NCI-H1694 treated with DMSO at 0.1 percent for 48 hours (cell line): ENCODE measurements at regions not wholly inside any gene's neighbourhood (a gene's known extent, or its start where the extent isn't known, plus 50 kb on each side); places are given as distances from the start of the nearest gene placed in this dataset.
"Not testable (repeated sequence)": the region's sequence is repeated elsewhere in the genome, so short reads cannot be mapped to it uniquely, and the experiment has no call there.

ENCODE experiments used
- DNase-seq: peaks from one replicate; lab custom pipeline; 2025; lab: John Stamatoyannopoulos, UW

DNA sequence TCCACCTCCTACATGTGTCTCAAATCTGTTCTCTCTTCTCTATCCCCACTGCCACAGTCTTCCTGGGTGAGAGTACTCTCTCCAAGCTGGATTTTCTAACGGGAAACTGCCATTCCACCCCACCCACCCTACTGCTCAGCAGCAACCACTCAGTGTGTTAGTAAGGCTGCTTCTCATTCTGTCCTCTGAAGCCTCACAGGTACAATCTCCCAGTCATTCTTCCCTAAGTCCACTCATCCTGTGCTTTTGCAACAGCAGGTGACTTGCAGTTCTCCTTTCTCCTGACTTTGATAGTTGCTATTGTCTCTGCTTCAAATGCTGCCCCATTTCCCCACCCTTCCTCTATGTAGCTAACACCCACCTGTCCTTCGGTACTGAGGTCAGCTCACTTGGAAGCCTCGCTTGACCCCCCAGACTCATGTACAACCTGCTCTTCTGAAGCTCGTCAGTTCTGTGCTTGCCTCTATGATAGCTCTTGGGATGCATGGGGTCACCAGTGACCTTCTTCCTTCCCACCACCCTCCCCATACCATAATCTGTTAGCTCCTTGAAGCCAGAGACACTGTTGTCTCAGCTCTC lies 188.9 kb downstream of the RRAGC start:
- no peak for DNase-seq

DNA sequence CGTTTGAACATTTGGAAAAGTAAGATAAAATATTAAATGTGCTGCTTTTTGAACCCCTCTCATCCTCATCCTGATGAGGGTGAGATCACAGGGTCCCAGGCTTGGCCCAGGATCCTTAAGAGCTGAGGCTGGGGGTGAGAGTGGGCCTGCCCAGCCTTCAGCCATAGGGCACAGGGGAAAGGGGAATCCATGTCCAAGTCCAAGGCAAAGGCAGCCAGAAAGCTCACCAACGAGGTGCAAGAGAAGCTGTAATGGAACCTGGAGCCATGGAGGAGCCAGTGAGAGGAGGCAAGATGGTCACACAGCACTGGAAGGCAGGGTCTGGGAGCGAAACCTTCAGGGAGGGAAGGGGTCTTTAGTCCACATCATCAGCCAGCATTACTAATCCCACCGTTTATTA lies 191.9 kb downstream of the RRAGC start:
- no peak for DNase-seq

DNA sequence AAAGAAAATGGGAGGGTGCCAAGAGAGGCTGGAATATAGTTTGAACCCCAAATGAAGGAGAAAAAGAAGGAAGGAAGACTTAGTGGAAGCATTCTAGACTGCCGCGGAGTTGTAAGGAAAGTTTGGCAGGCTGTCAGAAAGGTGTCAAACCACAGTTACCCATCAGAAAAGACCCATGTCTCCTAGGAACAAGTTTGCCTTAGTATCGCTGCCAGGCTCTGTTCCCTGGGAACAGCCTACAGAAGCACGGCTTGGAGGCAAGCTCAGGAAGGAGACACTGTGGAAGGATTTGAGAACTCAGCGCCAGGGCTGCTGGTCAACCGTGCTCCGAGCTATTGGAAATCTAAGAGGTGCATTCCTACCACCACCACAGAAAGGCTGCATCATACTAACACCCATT lies 197.4 kb downstream of the RRAGC start:
- no peak for DNase-seq

DNA sequence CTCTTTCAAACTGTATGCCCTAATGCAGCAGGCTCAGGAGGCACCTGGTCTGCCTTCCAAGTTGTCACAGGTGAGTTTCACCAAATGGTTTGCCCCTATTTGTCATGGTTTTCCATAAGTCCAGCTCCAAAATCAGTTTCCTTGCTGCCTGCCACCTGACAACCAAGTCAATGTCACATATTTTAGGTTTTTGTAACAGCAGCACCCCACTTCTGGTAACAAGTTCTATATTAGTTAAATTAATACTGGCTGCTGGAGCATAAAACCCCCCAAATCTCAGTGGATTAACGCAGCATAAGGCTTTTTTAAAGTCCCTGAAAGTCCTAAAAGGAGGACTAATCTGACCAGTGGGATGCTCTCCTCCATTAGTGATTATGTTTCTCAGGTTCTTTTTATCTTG lies 200.7 kb downstream of the RRAGC start:
- DNase-seq, result no peak

DNA sequence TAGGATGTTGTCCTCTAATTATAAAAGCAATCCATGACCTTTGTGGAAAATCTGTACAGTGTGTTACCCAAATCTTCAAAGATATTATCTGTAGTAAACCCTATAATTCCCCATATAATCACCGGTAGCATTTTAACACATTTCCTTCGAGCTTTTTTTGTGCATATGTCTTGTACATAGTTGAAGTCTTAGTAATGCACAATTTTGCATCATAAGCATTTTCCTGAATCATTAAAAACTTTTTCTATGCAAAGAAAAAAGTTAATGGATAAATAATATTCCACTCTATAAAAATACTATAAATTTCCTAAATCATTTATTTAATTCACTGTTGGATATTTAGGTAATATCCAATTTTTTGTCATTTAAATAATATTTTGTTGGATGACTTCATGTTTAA lies 201.7 kb downstream of the RRAGC start:
- DNase-seq, result no peak

DNA sequence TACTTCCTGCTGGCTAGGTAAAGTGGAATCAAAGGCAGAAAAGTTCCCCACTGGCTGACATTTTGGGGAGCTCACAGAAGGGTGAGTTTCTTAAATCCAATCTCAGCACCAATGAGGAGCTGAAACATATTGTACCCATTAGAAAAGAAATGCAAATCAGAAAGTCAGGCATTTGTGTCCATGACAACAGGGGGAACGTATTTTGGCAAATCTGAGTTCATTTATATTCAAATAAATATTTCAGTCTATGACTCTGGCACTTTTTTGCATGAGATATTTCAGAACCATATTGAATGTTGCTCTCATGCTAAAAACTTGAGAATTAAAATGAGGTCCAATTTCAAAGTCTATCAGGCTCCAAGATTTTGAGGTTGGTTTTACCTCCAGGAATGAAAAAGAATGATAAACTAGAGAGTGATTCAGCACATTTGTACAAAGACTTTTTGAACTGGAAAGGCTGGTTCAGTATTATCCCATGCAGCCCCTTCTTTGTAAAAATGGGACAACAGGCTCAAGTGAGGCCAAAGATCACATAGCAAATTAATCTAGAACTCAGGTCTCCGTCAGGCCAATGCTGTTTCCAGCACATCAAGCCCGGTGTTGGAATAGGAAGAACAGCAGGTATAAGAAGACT lies 202.2 kb downstream of the RRAGC start:
- DNase-seq, result no peak

DNA sequence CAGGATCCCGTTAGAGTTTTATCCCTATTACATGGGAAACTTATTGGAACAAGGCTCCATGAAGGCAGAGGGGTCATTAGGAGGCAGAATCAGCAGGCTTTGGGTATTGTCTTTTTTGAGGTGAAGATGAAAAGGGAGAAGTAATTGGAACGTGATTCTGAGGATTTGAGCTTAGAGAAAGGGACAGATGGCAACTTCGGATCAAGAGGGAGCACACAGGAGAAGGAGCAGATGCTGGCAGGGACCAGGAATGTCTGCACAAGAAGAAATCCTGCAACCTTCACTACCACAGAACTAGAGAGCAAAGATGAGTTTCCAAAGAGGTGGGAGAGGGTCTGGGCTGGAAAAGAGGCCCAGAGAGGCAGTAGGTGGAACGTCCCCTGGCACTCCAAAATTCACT lies 202.8 kb downstream of the RRAGC start:
- DNase-seq, result no peak

DNA sequence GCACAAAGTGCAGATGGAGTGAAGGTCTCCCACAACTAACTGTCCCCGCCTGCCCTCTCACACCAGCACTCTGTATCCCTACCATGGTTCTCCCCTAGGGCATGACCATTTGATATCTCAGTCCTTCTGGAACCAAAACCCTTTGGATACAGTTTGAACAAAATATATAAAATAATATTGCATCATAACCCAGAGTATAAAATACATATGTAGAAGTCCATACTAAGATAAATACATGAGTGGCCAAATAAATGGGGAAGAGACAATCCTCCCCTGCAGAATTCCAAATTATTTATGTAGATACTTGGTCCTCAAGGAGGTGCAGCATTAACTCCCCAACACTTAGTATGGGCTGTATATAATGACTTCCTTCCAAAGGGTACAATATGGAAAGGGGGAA lies 207.4 kb downstream of the RRAGC start:
- no peak for DNase-seq

DNA sequence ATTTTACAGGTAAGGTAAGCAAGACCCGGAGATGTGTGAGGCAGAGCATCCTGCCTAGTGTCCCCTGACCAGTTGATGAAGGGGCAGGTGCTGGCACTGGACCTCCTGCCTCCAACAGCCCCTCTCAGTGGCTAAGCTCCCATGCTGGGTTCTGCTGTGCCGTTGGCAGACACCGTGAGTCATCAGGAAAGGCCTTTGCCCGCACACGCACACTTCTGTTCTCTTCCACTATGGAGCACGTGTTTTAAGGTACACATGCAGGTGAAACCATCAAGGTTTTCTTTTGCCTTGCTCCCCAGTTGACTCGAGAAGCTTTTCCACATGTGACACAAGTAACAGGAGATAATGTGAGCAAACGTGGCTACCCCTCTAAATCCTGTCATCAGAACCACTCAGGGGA lies 207.9 kb downstream of the RRAGC start:
- DNase-seq, result no peak

DNA sequence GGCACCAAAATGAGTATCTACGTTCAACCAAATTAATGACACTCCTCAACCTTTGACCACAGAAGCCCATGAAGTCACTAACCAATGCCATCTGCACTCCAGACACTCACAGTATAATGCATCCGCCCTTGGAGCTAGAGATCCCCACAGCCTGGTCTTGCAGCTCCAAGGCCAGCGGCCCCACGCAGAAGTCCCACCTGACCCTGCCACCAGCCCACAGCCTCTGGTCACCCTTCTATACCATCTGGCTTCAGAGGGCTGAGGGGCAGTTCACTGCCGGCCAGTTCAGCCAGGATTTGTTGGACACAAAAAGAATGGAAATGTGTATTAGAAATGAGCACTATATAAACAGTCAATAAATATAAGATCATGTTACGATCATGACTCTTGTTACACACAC lies 211.2 kb downstream of the RRAGC start:
- DNase-seq, result no peak

DNA sequence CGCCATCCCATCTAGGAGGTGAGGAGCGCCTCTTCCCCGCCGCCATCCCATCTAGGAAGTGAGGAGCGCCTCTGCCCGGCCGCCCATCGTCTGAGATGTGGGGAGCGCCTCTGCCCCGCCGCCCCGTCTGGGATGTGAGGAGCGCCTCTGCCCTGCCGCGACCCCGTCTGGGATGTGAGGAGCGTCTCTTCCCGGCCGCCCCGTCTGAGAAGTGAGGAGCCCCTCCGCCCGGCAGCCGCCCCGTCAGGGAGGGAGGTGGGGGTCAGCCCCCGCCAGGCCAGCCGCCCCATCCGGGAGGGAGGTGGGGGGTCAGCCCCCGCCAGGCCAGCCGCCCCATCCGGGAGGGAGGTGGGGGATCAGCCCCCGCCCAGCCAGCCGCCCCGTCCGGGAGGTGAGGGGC lies 212.2 kb downstream of the RRAGC start:
- not testable (repeated sequence) for DNase-seq

DNA sequence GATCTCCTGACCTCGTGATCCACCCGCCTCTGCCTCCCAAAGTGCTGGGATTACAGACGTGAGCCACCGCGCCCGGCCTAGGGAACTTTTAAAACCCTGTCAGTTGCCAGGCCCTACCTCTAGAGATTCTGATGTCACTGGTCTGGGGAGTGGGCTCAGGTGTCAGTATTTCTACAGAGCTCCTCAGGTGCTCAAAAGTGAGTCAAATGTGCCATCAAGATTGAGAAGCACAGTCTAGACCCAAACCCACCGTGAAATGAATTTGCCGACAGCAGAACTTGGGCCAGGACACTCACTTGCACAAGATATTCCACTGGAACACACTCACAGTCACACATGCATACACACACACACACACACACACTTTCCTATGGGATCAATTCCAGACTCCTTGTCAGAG lies 215.5 kb downstream of the RRAGC start:
- DNase-seq, result no peak

DNA sequence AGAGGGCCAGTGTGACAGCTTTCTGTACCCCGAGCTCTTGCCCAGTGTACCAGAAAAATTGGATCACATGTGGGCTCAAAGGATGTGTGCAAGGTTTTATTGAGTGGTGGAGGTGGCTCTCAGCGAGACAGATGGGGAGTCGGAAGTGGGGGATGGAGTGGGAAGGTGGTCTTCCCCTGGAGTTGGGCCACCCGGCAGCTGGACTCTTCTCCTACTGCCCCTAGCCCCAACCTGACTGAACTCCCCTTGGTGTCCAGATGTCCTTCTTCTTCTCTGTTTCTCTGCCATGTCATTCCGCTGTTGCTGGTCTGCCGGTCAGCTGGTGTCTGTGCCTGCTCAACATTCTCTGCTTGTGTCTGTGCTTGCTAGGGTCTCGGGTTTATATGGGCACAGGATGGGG lies 217.9 kb downstream of the RRAGC start:
- no peak for DNase-seq

DNA sequence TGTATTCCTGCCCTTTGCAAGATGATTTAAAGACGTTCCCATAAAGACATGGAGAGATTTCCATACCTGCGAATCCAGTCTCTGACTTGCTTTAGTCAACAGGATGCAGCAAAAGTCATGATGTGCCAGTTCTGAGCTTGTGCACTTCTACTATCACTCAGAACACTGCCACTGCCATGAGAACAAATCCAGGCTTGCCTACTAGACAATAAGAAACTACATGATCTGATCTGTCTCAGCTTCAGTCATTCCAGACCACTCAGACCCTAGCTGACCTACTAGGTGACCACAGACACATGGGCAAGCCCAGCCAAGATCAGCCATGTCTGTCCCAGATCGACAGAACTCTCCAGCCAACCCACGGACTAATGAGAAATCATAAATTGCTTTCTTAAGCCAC lies 219.2 kb downstream of the RRAGC start:
- DNase-seq, result no peak

DNA sequence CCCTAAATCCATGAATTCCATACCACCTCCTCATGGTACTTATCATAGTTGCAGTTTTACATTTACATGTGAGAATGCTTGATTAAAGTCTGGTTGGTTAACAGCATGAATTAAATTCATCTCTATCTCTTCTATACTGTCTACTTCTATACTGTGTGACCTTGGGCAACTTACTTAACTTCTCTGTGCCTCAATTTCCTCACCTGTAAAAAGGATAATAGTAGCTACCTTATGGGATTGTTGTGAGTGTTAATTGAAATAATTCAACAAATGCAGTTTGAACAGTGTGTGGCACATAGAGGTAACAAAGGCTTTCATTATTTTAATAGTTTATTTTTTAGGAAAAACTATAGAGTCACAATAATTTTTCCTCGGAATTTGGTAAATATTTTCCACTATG lies 231.3 kb downstream of the RRAGC start:
- DNase-seq, result no peak

DNA sequence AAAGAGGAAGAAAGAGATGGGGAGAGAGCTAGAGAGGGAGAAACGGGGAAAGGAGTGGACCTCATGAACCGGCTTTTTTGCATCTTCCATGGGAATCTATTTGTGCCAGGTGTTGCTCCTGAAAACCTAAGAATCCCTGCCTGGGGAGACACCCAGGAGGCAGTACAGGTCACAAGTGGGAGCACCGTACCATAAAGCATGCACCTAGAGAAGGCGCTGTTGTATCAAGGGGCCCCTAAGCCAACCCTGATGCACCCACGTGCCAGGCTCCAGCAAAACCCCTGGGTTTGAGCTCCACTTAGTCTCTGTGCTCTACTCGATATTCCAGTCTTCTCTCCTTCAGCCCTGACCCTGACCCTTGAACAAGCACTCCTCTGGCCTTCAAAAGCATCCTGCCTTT lies 233.6 kb downstream of the RRAGC start:
- no peak for DNase-seq

DNA sequence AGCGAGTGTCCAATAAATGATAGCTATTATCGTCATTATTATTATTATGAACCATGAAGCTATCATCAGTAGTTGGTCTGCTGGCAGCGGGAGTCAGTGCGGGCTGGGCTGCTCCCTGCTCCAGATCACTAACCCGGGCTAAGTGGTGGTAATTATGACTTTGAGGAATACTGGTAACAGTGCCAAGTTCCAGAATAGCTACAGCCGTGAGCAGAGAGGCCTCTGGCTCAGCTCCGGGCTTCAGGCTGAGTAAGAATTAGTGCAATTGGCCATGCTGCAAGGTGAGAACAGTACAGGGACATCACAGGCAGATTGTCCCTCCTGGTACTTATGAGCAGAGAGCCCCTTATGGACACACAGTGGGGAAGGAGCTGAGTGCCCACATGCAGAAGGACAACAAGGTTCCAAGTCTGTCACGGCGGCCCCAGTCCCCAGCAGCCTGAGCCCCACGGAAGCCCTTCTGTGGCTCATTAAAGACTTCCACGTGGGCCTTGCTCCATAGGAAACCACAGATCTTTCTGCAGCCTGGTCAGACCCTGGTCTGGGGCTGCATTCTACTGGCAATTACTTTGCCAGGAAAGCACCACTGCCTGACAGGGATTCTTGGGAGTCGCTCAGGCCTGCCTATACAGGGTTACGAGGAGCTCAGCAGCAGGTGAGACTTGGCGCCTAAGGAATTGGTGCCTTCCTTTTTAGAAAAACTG lies 235.1 kb downstream of the RRAGC start:
- peak; percentile 51 for DNase-seq

DNA sequence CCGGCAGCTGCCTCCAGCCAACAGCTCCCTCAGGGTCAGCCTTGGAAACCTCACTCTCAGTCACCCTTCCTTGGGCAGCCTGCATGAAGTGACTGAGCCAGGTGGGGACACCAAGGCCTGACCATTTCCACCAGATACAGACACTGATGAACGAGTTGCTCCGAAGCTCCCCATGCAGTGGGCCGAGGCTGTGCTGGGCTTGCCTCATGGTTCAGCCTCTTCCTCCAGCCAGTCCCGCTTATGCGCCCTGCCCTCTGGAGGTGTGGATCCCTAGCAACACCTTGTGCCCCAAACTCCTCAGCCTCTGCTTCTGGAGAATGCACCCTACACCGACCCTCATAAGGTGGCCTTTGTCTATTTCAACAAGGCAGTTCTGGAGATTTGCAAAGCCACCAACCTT lies 236.0 kb downstream of the RRAGC start:
- no peak for DNase-seq

DNA sequence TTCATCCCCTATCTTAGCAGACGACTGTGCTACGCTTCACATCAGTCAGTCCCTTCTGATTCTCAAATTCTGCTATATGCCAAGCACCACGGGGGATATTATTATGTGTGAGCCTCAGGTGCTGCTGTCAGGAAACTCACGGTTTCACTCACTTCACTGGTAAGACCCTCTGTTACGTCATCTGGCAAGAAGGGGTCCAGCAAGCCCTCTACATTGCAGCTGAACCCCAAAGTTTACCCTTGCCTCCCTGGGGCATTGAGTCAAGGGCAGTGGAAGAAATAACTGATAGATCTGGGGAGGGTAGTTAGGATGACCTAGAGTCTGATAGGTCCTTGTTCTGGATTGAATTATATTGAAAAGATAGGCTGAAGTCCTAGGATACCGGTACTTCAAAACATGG lies 237.4 kb downstream of the RRAGC start:
- DNase-seq, result no peak

DNA sequence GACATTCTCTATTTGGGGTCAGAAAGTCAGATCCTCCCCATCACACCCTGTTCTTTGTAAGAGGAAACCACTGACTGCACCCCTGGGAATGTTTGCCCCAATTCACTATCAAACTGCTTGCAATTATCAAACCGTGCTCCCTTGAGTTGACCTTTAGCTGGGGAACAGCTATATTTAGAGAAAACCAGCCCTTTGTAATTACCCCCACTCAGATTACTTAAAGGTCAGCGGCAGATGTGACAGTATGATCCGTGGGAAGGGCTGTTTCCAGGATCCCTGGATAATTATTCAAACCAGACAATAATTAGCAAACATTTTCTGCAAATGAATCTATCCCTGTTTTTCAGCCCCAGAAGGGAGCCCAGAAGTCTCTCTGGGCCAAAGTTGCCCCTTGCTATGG lies 242.7 kb downstream of the RRAGC start:
- DNase-seq, result no peak

DNA sequence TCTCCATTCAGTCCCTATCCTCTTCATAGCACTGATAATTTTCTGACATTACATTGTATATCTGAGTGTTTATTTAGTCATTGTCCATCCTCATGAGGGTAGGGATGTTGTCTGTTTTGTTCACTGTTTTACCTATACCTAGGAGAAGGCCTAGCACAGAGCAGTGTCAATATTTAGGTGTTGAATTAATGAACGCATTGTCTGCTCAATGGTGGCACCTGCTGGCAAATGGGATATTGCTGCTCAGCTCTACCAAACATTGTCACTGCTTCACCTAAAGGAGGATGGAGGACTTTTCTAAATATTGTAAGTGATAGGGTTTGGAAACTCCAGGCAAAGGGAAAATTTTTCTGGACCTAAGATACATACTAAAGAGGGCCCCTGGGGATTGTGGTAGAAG lies 243.9 kb downstream of the RRAGC start:
- no peak for DNase-seq

DNA sequence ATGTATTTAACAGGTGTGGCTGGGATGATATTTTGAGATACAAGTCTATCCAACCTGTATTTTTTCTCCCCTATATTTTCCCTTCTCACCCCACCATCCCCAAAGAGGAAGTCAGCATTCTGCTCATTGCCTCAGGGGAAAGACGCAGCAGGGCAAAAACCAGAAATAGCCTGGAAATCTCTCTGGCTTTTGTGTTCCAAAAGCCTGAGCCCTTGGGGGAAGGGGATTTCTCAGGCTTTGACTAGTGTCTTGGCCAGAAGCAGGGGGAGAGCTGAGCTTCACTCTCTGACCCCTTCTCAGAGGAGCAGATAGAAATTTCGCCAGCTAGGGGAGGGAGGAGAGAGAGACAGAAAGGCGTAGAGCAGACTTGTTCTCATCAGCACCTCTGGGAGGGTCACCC lies 244.7 kb downstream of the RRAGC start:
- DNase-seq, result no peak

DNA sequence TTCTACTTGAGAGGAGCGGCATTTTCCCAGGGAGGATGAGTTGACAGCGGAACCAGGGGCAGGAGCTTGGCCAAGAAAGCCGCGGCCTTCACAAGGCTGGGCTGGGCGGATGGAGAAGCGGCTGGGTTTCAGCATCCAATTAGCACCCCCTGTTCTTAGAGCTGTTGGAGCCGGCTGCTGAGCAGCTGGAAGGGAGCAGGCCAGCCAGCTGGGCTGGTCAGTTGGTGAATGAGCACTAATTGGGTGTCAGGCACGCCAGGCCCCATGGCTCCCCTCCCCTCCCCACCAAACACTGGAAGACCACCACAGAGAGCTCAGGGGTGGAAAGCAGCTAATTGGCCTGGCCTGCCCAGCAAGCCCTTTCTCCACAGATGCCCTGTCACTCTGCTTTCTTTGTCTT lies 245.6 kb downstream of the RRAGC start:
- DNase-seq, result no peak

DNA sequence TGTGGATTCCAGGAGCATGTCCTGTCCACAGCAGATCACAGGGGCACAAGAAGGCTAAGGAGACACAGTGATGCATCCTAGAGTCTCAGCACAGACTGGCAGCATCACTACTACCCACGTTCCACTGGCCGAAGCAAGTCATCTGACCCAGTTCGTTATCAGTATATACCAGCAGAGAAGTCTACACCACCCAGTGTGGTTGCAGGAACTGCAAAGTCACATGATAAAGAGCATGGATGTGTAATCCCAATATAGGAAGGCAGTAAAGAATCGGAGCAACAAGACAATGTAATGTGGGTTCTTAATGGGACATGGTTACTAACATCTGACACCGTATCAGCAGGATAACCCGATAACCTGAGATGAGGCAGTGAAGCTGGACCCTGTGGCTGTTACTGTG lies 246.6 kb downstream of the RRAGC start:
- DNase-seq, result no peak
